H9 (cell line): ENCODE measurements at regions not wholly inside any gene's neighbourhood (a gene's known extent, or its start where the extent isn't known, plus 50 kb on each side); places are given as distances from the start of the nearest gene placed in this dataset.

Source experiments
- DNase-seq: peaks from one replicate; pipeline ENCODE4 v3.0.0-alpha.2; 2017
- H2AFZ ChIP-seq: one replicate; pipeline ENCODE4 v1.6.1; 2013; ENCODE audit warnings: mild to moderate bottlenecking, low read length, control low read depth, moderate library complexity
- H2AK5ac ChIP-seq: 2 replicates; pipeline ENCODE4 v1.6.1; 2013; ENCODE audit warnings: low read length, control low read depth, mixed read lengths; ENCODE audit not compliant: insufficient read length
- H2BK120ac ChIP-seq: one replicate; pipeline ENCODE4 v1.6.1; 2013; ENCODE audit warnings: low read depth, mild to moderate bottlenecking, low read length, control low read depth, inconsistent platforms; ENCODE audit not compliant: poor library complexity, severe bottlenecking
- H2BK12ac ChIP-seq: 2 replicates; pipeline ENCODE4 v1.6.1; 2013; ENCODE audit warnings: low read length, control low read depth, mixed read lengths, low read depth; ENCODE audit not compliant: insufficient read length
- H2BK15ac ChIP-seq: 2 replicates; pipeline ENCODE4 v1.6.1; 2013; ENCODE audit warnings: low read depth, low read length, control low read depth
- H2BK20ac ChIP-seq: one replicate; pipeline ENCODE4 v1.6.1; 2013; ENCODE audit warnings: low read depth, mild to moderate bottlenecking, low read length, control low read depth, inconsistent platforms; ENCODE audit not compliant: poor library complexity, severe bottlenecking
- H2BK5ac ChIP-seq: 2 replicates; pipeline ENCODE4 v1.6.1; 2013; ENCODE audit warnings: low read length, control low read depth, mixed read lengths; ENCODE audit not compliant: insufficient read length
- H3K14ac ChIP-seq: 2 replicates; pipeline ENCODE4 v1.6.1; 2013; ENCODE audit warnings: low read length, control low read depth; ENCODE audit not compliant: insufficient read depth
- H3K18ac ChIP-seq: 2 replicates; pipeline ENCODE4 v1.6.1; 2013; ENCODE audit warnings: low read depth, mild to moderate bottlenecking, mixed read lengths, low read length, control low read depth; ENCODE audit not compliant: insufficient read length
- H3K23ac ChIP-seq: 2 replicates; pipeline ENCODE4 v1.6.1; 2013; ENCODE audit warnings: low read length, control low read depth, mixed read lengths, low read depth; ENCODE audit not compliant: insufficient read length
- H3K23me2 ChIP-seq: 2 replicates; pipeline ENCODE4 v1.6.1; 2013; ENCODE audit warnings: low read depth, mild to moderate bottlenecking, mixed read lengths, low read length, control low read depth; ENCODE audit not compliant: insufficient read length, poor library complexity, severe bottlenecking
- H3K27ac ChIP-seq: 2 replicates; pipeline ENCODE4 v1.5.1; 2013; ENCODE audit warnings: low read length, control low read depth, mixed read lengths, low read depth; ENCODE audit not compliant: insufficient read length
- H3K27me3 ChIP-seq: 2 replicates; pipeline ENCODE4 v1.6.1; 2013; ENCODE audit warnings: low read length, control low read depth, inconsistent platforms; ENCODE audit not compliant: insufficient read depth
- H3K4ac ChIP-seq: 2 replicates; pipeline ENCODE4 v1.6.1; 2013; ENCODE audit warnings: low read depth, mild to moderate bottlenecking, control low read depth, inconsistent platforms, low read length, moderate library complexity
- H3K4me1 ChIP-seq: 2 replicates; pipeline ENCODE4 v1.6.1; 2013; ENCODE audit warnings: low read length, control low read depth, inconsistent platforms; ENCODE audit not compliant: insufficient read depth
- H3K4me2 ChIP-seq: 2 replicates; pipeline ENCODE4 v1.6.1; 2013; ENCODE audit warnings: low read length, control low read depth, mixed read lengths; ENCODE audit not compliant: insufficient read length, insufficient read depth
- H3K56ac ChIP-seq: 2 replicates; pipeline ENCODE4 v1.6.1; 2013; ENCODE audit warnings: low read depth, mild to moderate bottlenecking, mixed read lengths, low read length, control low read depth; ENCODE audit not compliant: insufficient read length
- H3K79me1 ChIP-seq: 2 replicates; pipeline ENCODE4 v1.6.1; 2013; ENCODE audit warnings: low read depth, mild to moderate bottlenecking, moderate library complexity, low read length, control low read depth, inconsistent platforms; ENCODE audit not compliant: insufficient read depth, poor library complexity, severe bottlenecking
- H3K79me2 ChIP-seq: 2 replicates; pipeline ENCODE4 v1.6.1; 2013; ENCODE audit warnings: low read length, control low read depth, inconsistent platforms; ENCODE audit not compliant: insufficient read depth
- H3K9ac ChIP-seq: 2 replicates; pipeline ENCODE4 v1.6.1; 2013; ENCODE audit warnings: low read length, control low read depth, mixed read lengths; ENCODE audit not compliant: insufficient read length; ENCODE audit errors: extremely low read depth
- H3K9me3 ChIP-seq: one replicate; pipeline ENCODE4 v1.6.1; 2013; ENCODE audit warnings: low read depth, low read length, inconsistent platforms; ENCODE audit not compliant: control insufficient read depth
- H3T11ph ChIP-seq: one replicate; pipeline ENCODE4 v1.6.1; 2013; ENCODE audit warnings: mild to moderate bottlenecking, low read length, control low read depth, inconsistent platforms
- H4K20me1 ChIP-seq: one replicate; pipeline ENCODE4 v1.6.1; 2013; ENCODE audit not compliant: control insufficient read depth, insufficient read length, insufficient read depth
- H4K5ac ChIP-seq: 2 replicates; pipeline ENCODE4 v1.6.1; 2013; ENCODE audit warnings: low read depth, mild to moderate bottlenecking, mixed read lengths, low read length, control low read depth; ENCODE audit not compliant: insufficient read length
- H4K8ac ChIP-seq: replicated peaks from 2 replicates; pipeline ENCODE4 v1.6.1; 2013; ENCODE audit warnings: low read length, control low read depth, mixed read lengths, low read depth; ENCODE audit not compliant: insufficient read length
- H4K91ac ChIP-seq: 2 replicates; pipeline ENCODE4 v1.6.1; 2013; ENCODE audit warnings: low read depth, mild to moderate bottlenecking, moderate library complexity, mixed read lengths, low read length, control low read depth; ENCODE audit not compliant: insufficient read length
- H3K27ac Mint-ChIP-seq, 3 experiments: 2 replicates in 2 of 3; 3 replicates in 1 of 3; pipeline ENCODE4 v1.8.0; 2020 to 2021; ENCODE audit warnings: mixed read lengths in 3 of 3, mild to moderate bottlenecking in 1 of 3, moderate library complexity in 1 of 3
- H3K27me3 Mint-ChIP-seq: 2 replicates; pipeline ENCODE4 v1.8.0; 2021; ENCODE audit warnings: low read depth, mild to moderate bottlenecking, moderate library complexity, mixed read lengths
- H3K36me3 Mint-ChIP-seq, 3 experiments: 2 replicates in 2 of 3; 3 replicates in 1 of 3; pipeline ENCODE4 v1.8.0; 2020 to 2021; ENCODE audit warnings: low read depth in 3 of 3, mixed read lengths in 3 of 3; ENCODE audit not compliant: insufficient read depth in 1 of 3
- H3K4me1 Mint-ChIP-seq, 2 experiments: 2 replicates each; pipeline ENCODE4 v1.8.0; 2020; ENCODE audit warnings: mixed read lengths in 2 of 2
- H3K4me3 Mint-ChIP-seq, 2 experiments: 2 replicates in 1 of 2; 3 replicates in 1 of 2; pipeline ENCODE4 v1.8.0; 2020 to 2021; ENCODE audit warnings: mild to moderate bottlenecking in 2 of 2, mixed read lengths in 2 of 2, moderate library complexity in 1 of 2
- H3K9me3 Mint-ChIP-seq, 2 experiments: 2 replicates in 1 of 2; 3 replicates in 1 of 2; pipeline ENCODE4 v1.8.0; 2020; ENCODE audit warnings: mild to moderate bottlenecking in 2 of 2, mixed read lengths in 2 of 2, moderate library complexity in 1 of 2
- CTCF ChIP-seq: fragments of 200-600 bp; sonication (generic); conservative IDR thresholded peaks from 3 replicates; pipeline ENCODE4 v1.8.0; 2021; ENCODE audit warnings: antibody characterized with exemption, mild to moderate bottlenecking
- WGBS: extraction: QIAGEN DNeasy Blood & Tissue Kit; methylation state at CpG from one replicate; pipeline ENCODE4 v1.1.7; 2013; ENCODE audit warnings: missing lambda C conversion rate, low lambda C conversion rate, mixed read lengths; ENCODE audit not compliant: insufficient read length; ENCODE audit errors: extremely low coverage; 5-methylcytosine and 5-hydroxymethylcytosine counted together

GRCh38 chr18:8949206-8949605 lies 153.3 kb upstream of the NDUFV2 start:
- H3K27ac Mint-ChIP-seq, result peak overlapping the region; percentile 2 to 15 (median 10); a peak in 3 of 7 replicates
- Histone ChIP-seq H2BK12ac (no peak overlapping the region), H3K79me2 (no peaks in the 10 kb centered on the region), H3K18ac (no peak overlapping the region), H3K4me2 (no peak overlapping the region), H4K20me1 (no peaks in the 10 kb centered on the region), H3K4ac (no peak overlapping the region), H3K56ac (no peak overlapping the region), H3K14ac (no peak overlapping the region), H3K9ac (no peak overlapping the region), H3K79me1 (no peaks in the 10 kb centered on the region), H3K23me2 (no peaks in the 10 kb centered on the region), H3K27ac (no peak overlapping the region), H2AFZ (no peak overlapping the region), H3K27me3 (no peaks in the 10 kb centered on the region; the same call in 1 of the 2 replicates), H3K9me3 (no peaks in the 10 kb centered on the region), H3T11ph (no peak overlapping the region), H2BK20ac (no peak overlapping the region), H2AK5ac (no peak overlapping the region), H4K5ac (no peak overlapping the region), H3K4me1 (peaks cover 7% of the 10 kb centered on the region; the same call in 1 of the 2 replicates), H3K23ac (no peak overlapping the region), H4K8ac (no peak overlapping the region), H4K91ac (no peak overlapping the region), H2BK15ac (no peak overlapping the region), H2BK5ac (no peak overlapping the region), H2BK120ac (no peak overlapping the region)
- peaks cover 4 to 21% (median 5%) of the 10 kb centered on the region in 3 experiments; a peak in 6 of 7 replicates for H3K36me3 Mint-ChIP-seq
- H3K9me3 Mint-ChIP-seq, result peaks cover 10 to 14% of the 10 kb centered on the region in 2 experiments
- no CpG with 5 or more reads among the region's 13 CpGs for WGBS
- peaks cover 47 to 49% of the 10 kb centered on the region in 2 experiments for H3K4me1 Mint-ChIP-seq
- DNase-seq, result no peak
- H3K27me3 Mint-ChIP-seq, result no peaks in the 10 kb centered on the region; the same call in 1 of the 2 replicates
- TF ChIP-seq CTCF, result no peak
- no peak overlapping the region for H3K4me3 Mint-ChIP-seq
